NCI-H2196 (cell line): ENCODE measurements at regions not wholly inside any gene's neighbourhood (a gene's known extent, or its start where the extent isn't known, plus 50 kb on each side); places are given as distances from the start of the nearest gene placed in this dataset.
"Not testable (repeated sequence)": the region's sequence is repeated elsewhere in the genome, so short reads cannot be mapped to it uniquely, and the experiment has no call there.

Experiments used
- DNase-seq: peaks from one replicate; lab custom pipeline; 2025; ENCODE audit not compliant: unreplicated experiment; lab: John Stamatoyannopoulos, UW

DNA sequence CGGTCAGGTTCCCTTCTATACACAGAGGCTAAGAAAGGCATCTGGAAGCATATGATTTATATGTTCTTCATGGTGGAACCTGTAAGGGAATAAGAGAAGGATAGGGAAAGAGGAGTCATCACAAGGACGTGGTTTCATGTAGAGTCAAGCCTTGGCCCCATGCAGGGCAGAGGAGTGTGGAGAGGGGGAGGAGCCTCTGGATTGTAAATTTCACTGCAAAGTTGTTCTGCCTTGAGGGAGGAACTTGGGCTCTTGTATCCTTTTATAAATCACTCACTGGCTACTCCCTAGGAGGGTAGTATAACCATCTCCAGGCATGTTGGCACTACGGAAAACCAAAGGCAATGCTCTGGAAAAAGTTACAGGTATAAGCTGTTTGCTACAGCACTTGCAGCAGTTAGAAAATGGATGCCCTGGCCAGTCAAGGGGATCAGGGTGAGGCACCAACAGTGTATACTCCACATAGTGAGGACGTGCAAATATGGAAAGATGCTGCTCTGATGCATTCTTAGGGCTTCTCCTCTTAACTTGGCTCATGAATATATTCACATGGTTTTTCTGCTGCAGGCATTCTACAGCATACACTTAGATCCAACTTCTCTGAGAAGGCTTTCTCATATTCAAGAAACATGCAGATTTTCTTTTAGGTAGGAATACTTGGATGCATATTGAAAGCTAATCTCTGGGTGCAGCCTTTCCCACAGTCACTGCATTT lies 60.3 kb upstream of the ZNF81 start:
- no peak for DNase-seq

GRCh38 chrX:47772764-47773163 lies 63.9 kb upstream of the ZNF81 start:
- no peak for DNase-seq

DNA sequence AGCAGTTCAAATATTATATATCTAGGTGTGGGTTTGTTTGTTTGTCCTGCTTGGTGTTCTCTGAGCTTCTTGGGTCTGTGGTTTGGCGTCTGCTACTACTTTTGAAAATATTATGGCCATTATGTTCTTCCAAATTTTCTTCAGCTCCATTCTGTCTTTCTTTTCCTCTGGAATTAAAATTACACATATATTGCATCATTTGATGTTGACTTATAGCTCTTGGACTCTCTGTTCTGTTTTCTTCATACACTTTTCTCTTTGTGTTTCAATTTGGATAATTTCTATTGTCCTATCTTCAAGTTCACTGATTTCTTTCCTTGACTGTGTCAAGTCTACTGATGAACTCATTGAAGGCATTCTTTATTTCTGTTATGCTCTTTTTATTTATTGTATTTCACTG lies 65.2 kb upstream of the ZNF81 start:
- no peak for DNase-seq

- DNase-seq: not testable (repeated sequence)
These were observed 73.9 kb upstream of the ZNF81 start for GRCh38 chrX:47762826-47763225.

DNA sequence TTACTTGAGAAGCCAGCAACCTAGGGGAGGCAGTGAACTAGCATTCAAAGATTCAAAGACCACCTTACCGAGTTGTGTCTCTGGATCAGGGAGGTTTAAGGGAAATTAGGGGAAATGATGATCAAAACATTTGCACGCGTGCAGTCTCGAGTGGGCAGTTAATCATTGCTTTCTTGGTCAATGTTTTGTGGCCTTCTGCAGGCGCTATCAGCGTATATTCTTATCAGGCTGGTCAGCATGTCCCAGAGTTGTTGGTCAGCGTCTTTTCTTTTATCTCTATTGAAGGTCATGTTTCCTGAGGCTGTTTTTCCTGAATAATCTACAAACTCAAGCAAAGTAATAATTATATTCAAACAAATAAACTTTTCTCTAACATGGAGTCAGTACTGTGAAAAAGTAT lies 84.0 kb upstream of the ZNF81 start:
- no peak for DNase-seq

DNA sequence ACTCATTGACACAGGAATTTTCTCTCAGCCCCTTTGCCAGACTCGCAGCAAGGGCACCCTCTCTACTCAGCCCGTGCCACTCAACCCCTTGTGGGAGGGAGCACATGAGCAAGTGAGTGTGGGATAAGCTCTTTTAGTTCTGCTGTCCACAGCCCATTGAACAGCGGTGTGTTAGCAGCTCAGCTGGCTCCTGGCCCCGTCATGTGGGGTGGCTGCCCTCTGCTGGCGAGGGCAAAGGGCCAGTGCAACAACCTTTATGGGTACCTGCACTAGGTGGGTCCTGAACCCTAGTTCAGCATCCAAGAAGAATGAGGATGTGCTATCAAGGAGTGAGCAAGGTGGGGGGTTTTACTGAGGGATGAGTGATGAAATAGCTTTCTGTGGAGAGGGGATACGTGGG lies 85.0 kb upstream of the ZNF81 start:
- peak; percentile 3 for DNase-seq

GRCh38 chrX:47749185-47749967 lies 87.3 kb upstream of the ZNF81 start:
- no peak for DNase-seq

- DNase-seq: no peak
These were observed 88.1 kb upstream of the ZNF81 start for GRCh38 chrX:47748576-47748975.

DNA sequence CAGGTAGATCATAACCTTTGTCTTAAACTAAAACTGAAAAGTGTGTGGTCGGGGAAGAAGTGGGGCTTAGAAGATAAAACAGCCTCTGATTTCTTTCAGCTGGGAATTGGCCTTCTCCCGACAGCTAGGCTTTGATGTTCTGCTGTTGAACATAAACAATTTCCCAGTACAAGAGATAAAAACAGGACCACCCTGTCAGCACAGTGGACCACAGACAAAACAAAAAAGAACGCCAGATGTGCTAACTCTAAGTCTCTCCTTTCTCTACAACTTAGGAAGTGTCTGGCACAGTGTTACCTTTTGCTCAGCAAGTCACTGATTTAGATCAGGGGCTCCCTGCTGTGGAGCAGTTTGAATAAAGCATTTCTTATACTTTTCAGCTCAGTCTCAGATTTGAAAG lies 87.5 kb upstream of the UXT start:
- DNase-seq: no peak

DNA sequence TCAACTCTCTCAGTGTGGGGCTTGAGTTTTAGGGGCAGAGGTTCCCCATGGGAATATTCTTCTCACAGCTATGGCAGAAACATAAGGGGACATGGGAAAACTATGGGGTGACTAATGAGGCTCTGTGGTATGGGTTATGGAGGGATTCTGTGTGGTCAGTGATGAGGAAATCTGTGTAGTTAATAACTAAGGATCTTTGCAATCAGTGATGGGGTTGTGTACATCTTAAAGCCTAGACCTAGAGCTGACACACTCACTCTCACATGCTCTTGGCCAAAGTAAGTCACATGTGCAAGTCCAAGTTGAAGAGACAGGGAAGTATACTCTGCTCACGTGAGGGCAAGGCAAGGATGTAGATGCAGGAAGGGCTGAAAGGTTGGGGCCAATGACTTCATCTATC lies 86.4 kb upstream of the UXT start:
- DNase-seq: no peak

- no peak for DNase-seq
These were observed 84.5 kb upstream of the UXT start for GRCh38 chrX:47743504-47743903.

GRCh38 chrX:47738870-47739269 lies 79.9 kb upstream of the UXT start:
- DNase-seq: not testable (repeated sequence)

- DNase-seq: no peak
These were observed 64.7 kb upstream of the UXT start for GRCh38 chrX:47723689-47724088.

- DNase-seq: no peak
These were observed 64.1 kb upstream of the UXT start for GRCh38 chrX:47723083-47723482.

- no peak for DNase-seq
These were observed 63.3 kb upstream of the UXT start for GRCh38 chrX:47722260-47722659.

GRCh38 chrX:47715078-47715477 lies 56.1 kb upstream of the UXT start:
- not testable (repeated sequence) for DNase-seq

- DNase-seq: not testable (repeated sequence)
These were observed 53.7 kb upstream of the UXT start for GRCh38 chrX:47712675-47713074.

GRCh38 chrX:47710252-47710651 lies 51.3 kb upstream of the UXT start:
- DNase-seq: no peak
